Breast epithelium (tissue), 3 donors: ENCODE measurements at regions not wholly inside any gene's neighbourhood (a gene's known extent, or its start where the extent isn't known, plus 50 kb on each side); places are given as distances from the start of the nearest gene placed in this dataset.

Source experiments
- POLR2AphosphoS5 ChIP-seq, 3 donors: sonication (generic); formaldehyde crosslinking; IDR thresholded peaks; one replicate each; pipeline ENCODE4 v1.6.1; 2017; ENCODE audit warnings: antibody characterized with exemption in 3 of 3
- TF ChIP-seq, protein P1 (sequence below), 3 donors: fragments of 450-650 bp; IDR thresholded peaks; one replicate each; pipeline ENCODE4 v1.5.1; 2016 to 2017; ENCODE audit warnings: antibody characterized with exemption in 3 of 3, mild to moderate bottlenecking in 3 of 3, moderate library complexity in 3 of 3

DNA sequence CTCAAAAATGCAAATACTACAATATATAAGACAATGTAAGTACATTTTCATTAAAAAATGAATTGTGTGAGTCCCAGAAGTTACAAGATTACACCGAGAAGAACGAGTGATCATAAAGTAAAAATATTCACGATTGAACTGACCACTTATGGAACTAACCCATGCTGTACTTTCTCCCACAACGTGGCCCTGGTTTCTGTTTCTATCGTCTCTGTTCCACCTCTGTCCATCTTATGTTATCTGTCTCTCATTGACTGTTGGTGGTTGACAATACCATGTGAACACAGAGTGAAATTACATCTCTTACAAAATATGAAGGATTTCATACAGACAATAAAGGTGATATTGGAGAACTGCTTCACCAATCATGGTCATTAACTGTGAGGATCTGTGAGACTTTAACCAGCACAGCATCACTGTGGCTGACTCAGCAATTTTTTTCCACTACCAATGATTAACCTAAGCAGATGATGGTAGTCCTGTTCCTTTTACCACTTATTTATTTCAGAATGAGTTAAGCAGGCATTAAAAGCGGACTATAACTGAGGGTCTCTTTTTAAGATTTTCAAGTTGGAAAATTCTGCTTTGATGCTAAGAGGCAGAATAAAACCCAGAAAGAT is 165.1 kb downstream of the TGFB2 start:
- TF ChIP-seq, protein P1, sequence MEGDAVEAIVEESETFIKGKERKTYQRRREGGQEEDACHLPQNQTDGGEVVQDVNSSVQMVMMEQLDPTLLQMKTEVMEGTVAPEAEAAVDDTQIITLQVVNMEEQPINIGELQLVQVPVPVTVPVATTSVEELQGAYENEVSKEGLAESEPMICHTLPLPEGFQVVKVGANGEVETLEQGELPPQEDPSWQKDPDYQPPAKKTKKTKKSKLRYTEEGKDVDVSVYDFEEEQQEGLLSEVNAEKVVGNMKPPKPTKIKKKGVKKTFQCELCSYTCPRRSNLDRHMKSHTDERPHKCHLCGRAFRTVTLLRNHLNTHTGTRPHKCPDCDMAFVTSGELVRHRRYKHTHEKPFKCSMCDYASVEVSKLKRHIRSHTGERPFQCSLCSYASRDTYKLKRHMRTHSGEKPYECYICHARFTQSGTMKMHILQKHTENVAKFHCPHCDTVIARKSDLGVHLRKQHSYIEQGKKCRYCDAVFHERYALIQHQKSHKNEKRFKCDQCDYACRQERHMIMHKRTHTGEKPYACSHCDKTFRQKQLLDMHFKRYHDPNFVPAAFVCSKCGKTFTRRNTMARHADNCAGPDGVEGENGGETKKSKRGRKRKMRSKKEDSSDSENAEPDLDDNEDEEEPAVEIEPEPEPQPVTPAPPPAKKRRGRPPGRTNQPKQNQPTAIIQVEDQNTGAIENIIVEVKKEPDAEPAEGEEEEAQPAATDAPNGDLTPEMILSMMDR (IDR thresholded peaks at IDR 0.05), result no peak
- no peak for TF ChIP-seq POLR2AphosphoS5 (IDR thresholded peaks at IDR 0.05)
